GM19240 (cell line): ENCODE measurements at regions not wholly inside any gene's neighbourhood (a gene's known extent, or its start where the extent isn't known, plus 50 kb on each side); places are given as distances from the start of the nearest gene placed in this dataset.
"Not testable (repeated sequence)": the region's sequence is repeated elsewhere in the genome, so short reads cannot be mapped to it uniquely, and the experiment has no call there.

Experiments
- DNase-seq: peaks from one replicate; pipeline ENCODE4 v3.0.0; 2011; ENCODE audit warnings: low spot score; ENCODE audit not compliant: insufficient read length

GRCh38 chr3:177336873-177337450 lies 139.7 kb upstream of the TBL1XR1 start:
- no peak for DNase-seq

- no peak for DNase-seq
These were observed 140.5 kb upstream of the TBL1XR1 start for GRCh38 chr3:177337541-177338331.

GRCh38 chr3:177338697-177339219 lies 141.5 kb upstream of the TBL1XR1 start:
- no peak for DNase-seq

- not testable (repeated sequence) for DNase-seq
These were observed 142.0 kb upstream of the TBL1XR1 start for GRCh38 chr3:177339220-177339703.

GRCh38 chr3:177340243-177340830 lies 143.1 kb upstream of the TBL1XR1 start:
- DNase-seq, result no peak

GRCh38 chr3:177341736-177342419 lies 144.6 kb upstream of the TBL1XR1 start:
- DNase-seq, result no peak

- DNase-seq, result no peak
These were observed 145.9 kb upstream of the TBL1XR1 start for GRCh38 chr3:177343122-177343625.

DNA sequence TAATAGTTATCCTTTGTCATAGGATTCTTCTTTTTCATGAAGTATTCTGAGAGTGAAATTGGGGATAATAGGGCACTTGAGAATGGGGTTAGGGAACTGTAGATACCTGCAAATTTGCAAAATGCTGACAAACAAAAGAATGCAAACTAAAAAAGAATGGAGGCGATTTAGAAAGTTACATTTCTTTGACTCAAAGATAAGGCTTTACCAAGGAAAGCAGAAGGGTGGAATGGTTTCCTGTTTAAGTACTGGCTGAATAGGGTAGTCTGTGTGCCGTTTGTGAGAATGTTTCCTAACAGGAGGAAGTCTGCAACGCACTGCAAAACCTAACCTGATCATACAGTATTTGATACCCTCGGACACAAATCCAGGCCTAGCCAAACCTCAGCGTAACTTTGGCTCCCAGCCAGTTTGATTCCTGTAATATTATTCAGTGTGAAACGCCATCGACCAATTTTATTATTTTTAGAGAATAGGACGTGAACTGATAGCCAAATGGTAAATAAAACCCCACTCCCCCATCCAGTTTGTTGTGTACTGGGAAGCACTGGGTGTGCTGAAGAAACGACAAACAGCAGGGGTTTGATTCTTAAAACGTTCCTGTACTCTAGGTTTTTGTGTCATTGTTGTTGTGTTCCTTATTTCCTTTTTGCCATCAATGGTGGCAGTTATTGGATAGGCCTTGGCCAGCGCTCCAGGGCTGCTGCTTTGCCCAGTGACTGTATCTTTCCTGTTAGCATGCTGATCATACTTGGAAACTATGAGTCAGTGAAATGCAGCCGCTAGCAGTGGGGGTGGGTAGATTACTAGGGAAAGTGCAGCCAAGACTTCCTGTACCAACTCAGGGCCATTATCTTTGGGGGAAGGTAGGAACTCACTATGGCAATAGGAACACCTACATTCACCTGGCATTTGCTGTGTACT lies 148.0 kb upstream of the TBL1XR1 start:
- DNase-seq, result no peak

DNA sequence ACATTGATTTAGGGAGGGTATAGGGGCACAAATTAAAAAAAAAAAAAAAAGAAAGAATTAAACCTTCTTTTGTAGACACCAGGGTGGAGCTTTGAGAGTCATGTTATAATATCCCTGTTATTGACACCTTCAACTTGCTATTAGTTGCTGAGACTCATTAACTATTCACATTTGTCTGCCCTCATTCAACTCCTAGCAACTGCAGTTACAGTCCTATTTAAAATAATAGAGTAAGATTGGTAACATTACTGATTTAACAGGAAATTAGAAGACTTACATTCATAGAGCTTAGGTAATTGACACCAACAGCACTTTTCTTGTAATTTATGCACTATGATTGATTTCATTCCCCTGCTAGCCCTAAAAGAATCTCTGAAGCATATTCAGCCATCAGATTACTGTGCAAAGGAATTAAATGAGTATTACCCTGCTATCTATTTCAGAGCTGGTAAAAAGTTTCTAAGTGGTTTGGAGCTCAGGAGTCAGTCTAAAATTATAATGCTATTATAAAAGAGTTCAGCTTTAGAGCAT lies 148.8 kb upstream of the TBL1XR1 start:
- no peak for DNase-seq

- no peak for DNase-seq
These were observed 149.6 kb upstream of the TBL1XR1 start for GRCh38 chr3:177346878-177347277.

DNA sequence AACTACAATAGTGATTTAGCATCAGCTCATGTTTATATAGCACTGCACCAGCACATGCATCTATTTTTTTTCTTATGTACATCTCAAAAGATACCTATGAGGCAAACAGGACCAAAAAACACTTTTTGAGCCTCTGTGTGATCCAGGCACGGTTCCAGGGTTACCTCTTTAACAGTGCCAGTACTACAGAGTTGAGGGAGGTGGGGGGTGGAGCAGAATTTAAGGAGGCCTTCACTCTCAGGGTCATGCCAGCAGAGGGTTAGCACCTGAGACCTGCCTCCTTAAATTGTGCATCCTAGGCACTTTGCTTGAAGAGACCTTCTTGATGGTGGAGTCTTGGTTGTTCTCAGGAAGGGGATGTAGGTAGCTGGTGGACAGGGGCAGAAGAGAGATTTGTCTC lies 150.3 kb upstream of the TBL1XR1 start:
- no peak for DNase-seq

DNA sequence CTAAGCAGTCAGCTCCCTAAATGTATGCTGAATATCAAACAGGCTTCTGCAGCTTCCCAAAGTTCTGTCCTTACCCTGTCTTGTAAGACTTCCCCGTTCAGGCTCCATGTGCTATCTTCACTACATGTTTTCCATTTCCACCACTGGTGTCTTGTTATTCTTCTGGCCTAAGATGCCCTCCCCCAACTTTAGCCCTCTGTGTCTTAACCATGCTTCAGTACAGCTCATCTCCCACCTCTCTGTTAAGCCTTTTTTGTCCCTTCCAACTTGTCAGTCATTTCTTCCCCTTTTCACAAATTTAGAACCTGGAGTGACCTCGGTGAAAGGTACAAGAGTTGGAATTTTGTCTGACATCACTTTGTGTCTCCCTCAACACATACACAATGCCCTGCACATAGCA lies 151.7 kb upstream of the TBL1XR1 start:
- no peak for DNase-seq

DNA sequence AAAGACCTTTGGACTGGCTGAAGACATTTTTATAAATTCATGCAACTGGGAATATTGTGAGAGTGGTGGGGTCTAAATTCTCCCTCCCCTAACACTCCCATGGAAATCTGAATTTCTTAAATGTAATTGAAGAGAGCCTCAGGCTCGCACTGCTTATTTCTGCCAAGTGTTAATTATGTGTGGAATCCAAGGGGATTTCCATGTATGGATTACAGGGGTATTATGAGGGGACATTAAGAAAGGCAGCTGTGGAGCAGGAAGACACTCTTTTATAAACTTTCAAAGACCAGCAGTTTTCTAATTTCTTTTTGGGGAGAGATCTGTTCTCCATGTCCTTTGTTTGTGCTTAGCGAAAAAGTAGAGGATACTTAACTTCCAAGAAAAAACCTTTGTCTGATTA lies 152.1 kb upstream of the TBL1XR1 start:
- no peak for DNase-seq

GRCh38 chr3:177350121-177350520 lies 152.8 kb upstream of the TBL1XR1 start:
- DNase-seq, result no peak

DNA sequence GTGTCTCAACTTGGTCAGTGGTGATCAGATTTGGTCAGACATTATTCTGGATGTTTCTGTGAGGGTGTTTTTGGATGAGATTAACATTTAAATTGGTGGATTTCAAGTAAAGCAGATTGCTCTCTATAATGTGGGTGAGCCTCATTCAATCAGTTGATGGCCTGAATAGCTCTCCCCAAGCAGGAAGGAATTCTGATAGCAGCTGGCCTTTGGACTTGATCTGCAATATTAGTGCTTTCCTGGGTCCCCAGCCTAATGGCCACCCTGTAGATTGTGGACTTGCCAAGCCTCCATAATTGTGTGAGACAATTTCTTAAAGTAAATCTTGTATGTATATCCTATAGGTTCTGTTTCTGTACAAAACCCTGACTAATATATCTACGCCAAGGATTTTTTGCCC lies 153.9 kb upstream of the TBL1XR1 start:
- DNase-seq, result no peak

DNA sequence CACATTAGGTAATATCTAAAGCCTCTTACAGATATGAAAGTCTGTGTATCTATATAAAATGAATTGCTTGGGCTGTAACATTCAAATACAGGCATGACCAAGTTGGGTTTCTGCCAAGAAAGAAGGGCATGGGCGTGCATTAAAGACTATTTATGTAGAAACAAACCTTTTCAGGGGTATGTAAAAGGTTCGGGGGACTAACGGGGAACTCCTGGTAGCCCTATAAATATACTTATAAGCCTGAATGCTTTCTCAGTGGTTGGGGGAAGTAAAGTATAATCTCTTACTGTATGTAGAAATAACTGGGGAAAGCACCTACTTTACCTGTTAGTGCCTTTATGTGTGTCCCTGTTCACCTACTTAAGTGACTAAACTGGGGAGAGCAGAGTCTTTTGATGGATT lies 154.5 kb upstream of the TBL1XR1 start:
- DNase-seq, result no peak

DNA sequence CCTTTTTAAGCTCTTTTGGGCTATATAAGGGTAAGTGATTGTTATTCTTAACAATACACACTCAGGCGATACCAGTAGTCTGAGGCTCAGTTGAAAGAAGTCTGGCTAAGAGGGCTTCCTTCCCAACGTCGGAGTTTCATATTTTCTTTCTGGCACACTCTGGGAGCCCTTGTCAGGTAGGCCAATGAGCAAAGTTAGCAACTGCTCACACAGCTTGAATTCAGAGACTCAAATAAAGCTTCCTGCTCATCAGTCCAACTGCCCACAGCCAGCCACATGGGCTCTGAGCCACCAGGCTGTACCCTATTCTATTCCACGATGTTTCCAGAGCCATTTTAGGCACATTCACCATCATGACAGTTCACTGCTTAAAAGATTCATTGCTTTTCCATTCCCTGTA lies 155.1 kb upstream of the TBL1XR1 start:
- DNase-seq, result no peak

DNA sequence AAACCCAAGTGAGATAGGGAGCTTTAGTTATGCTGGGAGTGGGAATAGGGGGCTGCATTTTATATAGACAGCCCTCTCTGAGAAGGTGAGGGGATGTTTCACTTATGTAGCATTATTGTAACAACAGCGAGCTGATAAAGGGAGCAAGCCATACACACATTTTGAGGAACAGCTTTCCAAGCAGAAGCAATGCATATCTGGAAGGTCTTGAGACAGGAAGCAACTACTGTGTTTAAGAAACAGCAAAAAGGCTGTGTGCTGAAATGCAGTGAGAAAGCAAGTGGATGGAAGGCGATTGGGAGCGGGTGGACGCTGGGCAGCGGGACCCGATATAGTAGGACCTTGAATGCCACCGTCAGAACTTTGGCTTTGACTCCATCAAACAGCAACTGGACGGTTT lies 155.9 kb upstream of the TBL1XR1 start:
- DNase-seq, result no peak

- not testable (repeated sequence) for DNase-seq
These were observed 156.6 kb upstream of the TBL1XR1 start for GRCh38 chr3:177353879-177354278.

GRCh38 chr3:177354466-177354865 lies 157.2 kb upstream of the TBL1XR1 start:
- DNase-seq, result no peak
